NCI-H2227 (cell line): ENCODE measurements at regions not wholly inside any gene's neighbourhood (a gene's known extent, or its start where the extent isn't known, plus 50 kb on each side); places are given as distances from the start of the nearest gene placed in this dataset.

Source experiments
- DNase-seq: peaks from one replicate; lab custom pipeline; 2025; ENCODE audit not compliant: unreplicated experiment; lab: John Stamatoyannopoulos, UW

GRCh38 chr21:27260728-27261127 lies 293.8 kb upstream of the ADAMTS5 start:
- no peak for DNase-seq

- no peak for DNase-seq
Measured at GRCh38 chr21:27258742-27259448, 292.0 kb upstream of the ADAMTS5 start.

GRCh38 chr21:27257908-27258556 lies 291.1 kb upstream of the ADAMTS5 start:
- no peak for DNase-seq

DNA sequence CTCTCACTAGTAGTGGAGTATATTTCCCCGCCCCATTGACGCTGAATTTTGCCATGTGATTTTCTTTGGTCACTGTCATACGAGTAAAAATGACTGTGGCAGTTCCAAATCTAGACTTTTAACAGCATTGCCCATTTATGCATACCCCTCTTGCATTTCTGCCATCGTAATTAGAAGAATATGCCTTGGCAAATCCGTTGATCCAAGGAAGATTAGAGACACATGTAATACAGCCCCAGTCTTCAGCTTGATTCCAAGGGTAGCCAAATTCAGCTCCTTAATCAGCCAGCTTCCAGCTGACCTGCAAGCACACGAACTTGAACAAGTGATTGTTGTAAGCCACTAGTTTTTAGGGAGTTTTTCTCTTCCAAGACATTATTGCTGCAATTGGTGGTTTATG lies 290.3 kb upstream of the ADAMTS5 start:
- DNase-seq, result no peak

- DNase-seq, result no peak
Measured at GRCh38 chr21:27251752-27252151, 284.9 kb upstream of the ADAMTS5 start.

- no peak for DNase-seq
Measured at GRCh38 chr21:27250366-27250765, 283.5 kb upstream of the ADAMTS5 start.

GRCh38 chr21:27248814-27249213 lies 281.9 kb upstream of the ADAMTS5 start:
- DNase-seq, result no peak

DNA sequence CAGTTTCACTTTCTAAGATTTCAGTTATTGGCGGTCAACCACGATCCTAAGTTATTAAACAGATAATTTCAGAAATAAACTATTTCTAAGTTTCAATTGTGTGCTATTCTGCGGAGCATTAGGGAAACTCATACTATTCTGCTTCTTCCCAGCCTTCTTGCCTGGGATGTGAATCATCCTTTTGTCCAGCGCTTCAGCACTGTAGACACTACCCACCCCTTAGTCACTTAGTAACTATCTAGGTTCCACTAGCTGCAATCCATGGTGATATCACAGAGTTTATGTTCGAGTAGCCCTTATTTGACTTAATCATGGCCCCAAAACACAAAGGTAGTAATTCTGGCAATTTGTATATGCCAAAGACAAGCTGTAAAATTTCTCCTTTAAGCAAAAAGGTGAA lies 279.9 kb upstream of the ADAMTS5 start:
- no peak for DNase-seq

GRCh38 chr21:27244776-27245175 lies 277.9 kb upstream of the ADAMTS5 start:
- DNase-seq, result no peak

GRCh38 chr21:27244352-27244751 lies 277.5 kb upstream of the ADAMTS5 start:
- DNase-seq, result no peak

GRCh38 chr21:27240839-27241238 lies 274.0 kb upstream of the ADAMTS5 start:
- no peak for DNase-seq

- no peak for DNase-seq
Measured at GRCh38 chr21:27233514-27234115, 266.7 kb upstream of the ADAMTS5 start.

DNA sequence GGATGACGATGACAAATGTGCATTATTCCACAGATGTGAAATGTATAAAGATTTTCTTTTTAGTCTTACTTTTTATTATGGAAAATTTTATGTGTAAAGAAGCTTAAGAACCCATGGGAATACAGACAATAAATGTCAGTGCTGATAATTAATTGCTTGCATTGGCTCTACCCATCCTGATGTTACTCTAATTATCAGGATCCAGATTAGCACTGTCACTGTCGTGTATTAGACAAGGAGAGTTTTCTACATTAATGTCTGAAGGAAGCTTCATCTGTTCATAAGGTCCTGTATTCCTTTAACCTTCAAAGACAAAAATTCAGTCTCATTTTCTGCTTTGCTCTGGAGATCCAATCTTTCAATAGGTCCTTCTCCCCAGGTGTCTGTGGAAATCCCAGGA lies 259.1 kb upstream of the ADAMTS5 start:
- no peak for DNase-seq

- DNase-seq, result no peak
Measured at GRCh38 chr21:27225151-27225550, 258.3 kb upstream of the ADAMTS5 start.

- DNase-seq, result no peak
Measured at GRCh38 chr21:27224169-27224568, 257.3 kb upstream of the ADAMTS5 start.

GRCh38 chr21:27221077-27221476 lies 254.2 kb upstream of the ADAMTS5 start:
- no peak for DNase-seq

DNA sequence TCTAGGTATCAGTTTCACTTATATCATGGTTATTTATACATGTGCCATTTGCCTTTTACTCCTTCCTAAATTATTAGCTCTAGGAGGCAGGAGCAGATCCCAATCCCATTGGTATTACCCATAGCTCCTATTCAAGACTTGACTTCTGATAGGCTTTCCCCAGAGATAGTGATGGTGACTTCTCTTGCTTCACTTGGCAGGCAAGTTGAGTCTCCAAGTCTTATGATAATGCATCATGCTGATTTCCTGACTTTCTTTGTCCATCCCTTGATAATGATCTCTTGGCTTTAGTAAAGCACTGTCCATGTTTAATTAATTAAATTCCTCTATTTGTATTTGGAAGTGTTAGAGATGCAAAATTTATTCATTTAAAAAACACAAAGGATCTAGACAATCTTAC lies 253.5 kb upstream of the ADAMTS5 start:
- no peak for DNase-seq

GRCh38 chr21:27219068-27219467 lies 252.2 kb upstream of the ADAMTS5 start:
- no peak for DNase-seq

DNA sequence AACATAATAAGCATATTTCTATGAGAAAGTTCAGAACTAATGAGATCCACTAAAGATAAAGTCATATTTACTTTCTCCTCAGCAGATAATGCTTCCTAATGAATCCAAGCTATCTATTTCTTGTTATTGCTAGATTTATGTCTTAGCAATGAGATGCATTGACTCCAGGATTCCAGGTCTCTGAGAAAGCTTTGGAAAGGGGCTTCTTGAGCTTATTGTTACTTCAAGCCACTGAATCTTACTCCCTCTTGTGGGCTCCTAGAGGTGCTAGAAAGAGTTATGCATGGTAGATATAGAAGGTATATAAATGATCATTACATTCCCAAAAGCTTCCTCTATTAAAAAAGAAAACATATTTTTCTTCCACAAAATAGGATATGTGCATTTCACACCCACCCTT lies 246.4 kb upstream of the ADAMTS5 start:
- DNase-seq, result no peak

DNA sequence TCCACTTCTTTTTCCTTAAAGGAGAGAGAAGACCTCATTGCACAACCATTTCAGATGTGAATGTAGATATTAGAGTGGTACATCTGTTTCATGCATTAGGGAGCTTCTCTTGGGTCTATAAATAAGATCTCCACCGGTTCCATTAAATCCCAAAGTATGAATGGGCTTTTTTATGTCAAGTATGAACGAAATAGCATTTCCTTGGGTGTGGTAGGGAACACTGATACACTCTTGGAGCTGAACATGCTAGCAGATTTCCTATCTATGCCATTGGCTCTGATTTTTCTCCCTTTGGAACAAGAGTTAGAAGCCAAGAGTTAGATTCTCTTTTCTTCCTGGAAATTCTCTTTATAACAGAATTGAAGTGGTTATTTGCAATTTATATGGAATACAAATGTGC lies 245.6 kb upstream of the ADAMTS5 start:
- no peak for DNase-seq

DNA sequence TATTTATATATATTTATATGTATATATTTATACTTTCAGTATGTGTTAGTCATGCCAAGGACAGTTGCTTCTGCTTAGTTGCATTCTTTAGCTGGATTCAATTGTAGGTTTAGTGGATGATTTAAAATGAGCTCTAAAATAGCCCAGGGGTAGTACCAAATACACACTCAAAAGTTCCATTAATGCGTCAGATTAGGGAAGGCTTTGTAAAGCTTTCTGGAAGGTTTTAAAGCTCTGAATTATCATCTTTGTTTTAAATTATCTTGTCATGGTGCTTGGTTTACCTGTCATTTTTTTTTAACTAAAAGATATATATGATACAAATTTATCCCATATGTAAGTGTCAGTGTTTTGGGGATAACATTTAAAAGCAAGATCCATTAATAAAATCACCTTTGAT lies 242.7 kb upstream of the ADAMTS5 start:
- DNase-seq, result no peak

- no peak for DNase-seq
Measured at GRCh38 chr21:27206368-27206982, 239.6 kb upstream of the ADAMTS5 start.
